Natural killer cell (primary cell): ENCODE measurements at regions not wholly inside any gene's neighbourhood (a gene's known extent, or its start where the extent isn't known, plus 50 kb on each side); places are given as distances from the start of the nearest gene placed in this dataset.
"Not testable (repeated sequence)": the region's sequence is repeated elsewhere in the genome, so short reads cannot be mapped to it uniquely, and the experiment has no call there.

Experiments
- ATAC-seq, 3 donors: fragments of 150-1000 bp in 2 of 3; fragments of 200-7000 bp in 1 of 3; cut with Tn5 transposase; 1 replicate in 1 of 3; 2 replicates in 2 of 3; pipeline ENCODE4 v1.10.0; 2021; ENCODE audit warnings: mild to moderate bottlenecking in 2 of 3, moderate library complexity in 2 of 3
- DNase-seq, 2 donors: peaks; one replicate each; pipeline versions ENCODE4 v3.0.0 to v3.0.0-alpha.2; 2013 to 2021; ENCODE audit warnings: mixed read lengths in 1 of 2
- H3K27ac ChIP-seq: one replicate; pipeline ENCODE4 v1.5.1; 2013; ENCODE audit warnings: mild to moderate bottlenecking, low read length
- H3K27me3 ChIP-seq: one replicate; pipeline ENCODE4 v1.6.1; 2013; ENCODE audit warnings: low read length; ENCODE audit not compliant: control insufficient read depth, insufficient read depth
- H3K36me3 ChIP-seq: one replicate; pipeline ENCODE4 v1.6.1; 2013; ENCODE audit warnings: low read length; ENCODE audit not compliant: control insufficient read depth, insufficient read depth
- H3K4me1 ChIP-seq: one replicate; pipeline ENCODE4 v1.6.1; 2013; ENCODE audit warnings: low read length; ENCODE audit not compliant: control insufficient read depth, insufficient read depth
- H3K4me3 ChIP-seq: one replicate; pipeline ENCODE4 v1.5.1; 2013; ENCODE audit warnings: low read length
- H3K9me3 ChIP-seq: one replicate; pipeline ENCODE4 v1.6.1; 2013; ENCODE audit warnings: low read length; ENCODE audit not compliant: control insufficient read depth, insufficient read depth
- H3K27ac Mint-ChIP-seq, 2 donors: one replicate each; pipeline ENCODE4 v1.8.0; 2022; ENCODE audit warnings: mild to moderate bottlenecking in 2 of 2, mixed read lengths in 2 of 2, moderate library complexity in 1 of 2
- H3K27me3 Mint-ChIP-seq, 2 donors: one replicate each; pipeline ENCODE4 v1.8.0; 2022; ENCODE audit warnings: low read depth in 2 of 2, mixed read lengths in 2 of 2
- H3K36me3 Mint-ChIP-seq: one replicate; pipeline ENCODE4 v1.8.0; 2022; ENCODE audit warnings: mixed read lengths
- H3K4me1 Mint-ChIP-seq, 2 donors: one replicate each; pipeline ENCODE4 v1.8.0; 2022; ENCODE audit warnings: mixed read lengths in 2 of 2
- H3K4me3 Mint-ChIP-seq: one replicate; pipeline ENCODE4 v1.8.0; 2022; ENCODE audit warnings: mild to moderate bottlenecking, moderate library complexity, mixed read lengths
- H3K9me3 Mint-ChIP-seq, 2 donors: one replicate each; pipeline ENCODE4 v1.8.0; 2022; ENCODE audit warnings: mixed read lengths in 2 of 2
- CTCF ChIP-seq: fragments of 200-600 bp; IDR thresholded peaks from one replicate; pipeline ENCODE4 v1.8.0; 2022; ENCODE audit warnings: antibody characterized with exemption
- WGBS: methylation state at CpG from one replicate; pipeline ENCODE4 v1.1.7; 2013; ENCODE audit warnings: missing lambda C conversion rate; ENCODE audit not compliant: insufficient coverage; 5-methylcytosine and 5-hydroxymethylcytosine counted together
- intact Hi-C: fragments of 100-400 bp; cut with micrococcal nuclease; formaldehyde crosslinking; loops from one replicate; pipeline ENCODE4 v1.14.2; 2022

GRCh38 chr5:6548756-6549285 lies 84.0 kb downstream of the NSUN2 start:
- no peaks in the 10 kb centered on the region for H3K36me3 ChIP-seq
- H3K27ac ChIP-seq: no peak overlapping the region
- H3K27me3 Mint-ChIP-seq: peaks cover 0 to 3% of the 10 kb centered on the region in 2 donors
- intact Hi-C loops: no loop called here
- H3K4me1 ChIP-seq: no peaks in the 10 kb centered on the region
- ATAC-seq (no peak), DNase-seq (no peak)
- H3K4me1 Mint-ChIP-seq: no peaks in the 10 kb centered on the region
- no peaks in the 10 kb centered on the region for H3K9me3 Mint-ChIP-seq
- TF ChIP-seq CTCF: no peak
- H3K9me3 ChIP-seq: no peaks in the 10 kb centered on the region
- no peak overlapping the region for H3K4me3 ChIP-seq
- no peaks in the 10 kb centered on the region for H3K27me3 ChIP-seq
- no peak overlapping the region for H3K4me3 Mint-ChIP-seq
- WGBS: 83% methylated on average over 9 of the region's 9 CpGs
- no peaks in the 10 kb centered on the region for H3K36me3 Mint-ChIP-seq
- H3K27ac Mint-ChIP-seq: no peak overlapping the region

GRCh38 chr5:6547926-6548519 lies 84.8 kb downstream of the NSUN2 start:
- H3K27ac ChIP-seq, H3K27me3 ChIP-seq, H3K27ac Mint-ChIP-seq, H3K9me3 ChIP-seq, intact Hi-C loops, H3K4me3 ChIP-seq, ATAC-seq, H3K9me3 Mint-ChIP-seq, H3K4me1 ChIP-seq, H3K36me3 ChIP-seq, H3K4me1 Mint-ChIP-seq, DNase-seq, H3K4me3 Mint-ChIP-seq, H3K36me3 Mint-ChIP-seq, H3K27me3 Mint-ChIP-seq: not testable (repeated sequence)
- WGBS: 74% methylated on average over 6 of the region's 7 CpGs

GRCh38 chr5:6547498-6547897 lies 85.3 kb downstream of the NSUN2 start:
- no peak for DNase-seq
- Mint-ChIP-seq H3K27ac (no peak overlapping the region), H3K27me3 (peaks cover 0 to 3% of the 10 kb centered on the region in 2 donors), H3K4me1 (no peaks in the 10 kb centered on the region), H3K9me3 (no peaks in the 10 kb centered on the region), H3K4me3 (no peak overlapping the region), H3K36me3 (no peaks in the 10 kb centered on the region)
- no peak overlapping the region for H3K27ac ChIP-seq
- H3K36me3 ChIP-seq: no peaks in the 10 kb centered on the region
- no peak overlapping the region for H3K4me3 ChIP-seq
- H3K4me1 ChIP-seq: no peaks in the 10 kb centered on the region
- no peaks in the 10 kb centered on the region for H3K27me3 ChIP-seq
- intact Hi-C loops: no loop called here
- no peak for ATAC-seq
- H3K9me3 ChIP-seq: no peaks in the 10 kb centered on the region
- 85% methylated on average over 5 of the region's 5 CpGs for WGBS
- TF ChIP-seq CTCF: no peak

GRCh38 chr5:6545770-6546690 lies 86.8 kb downstream of the NSUN2 start:
- no peaks in the 10 kb centered on the region for H3K36me3 Mint-ChIP-seq
- H3K4me1 Mint-ChIP-seq: no peaks in the 10 kb centered on the region
- no peaks in the 10 kb centered on the region for H3K36me3 ChIP-seq
- no peak overlapping the region for H3K4me3 Mint-ChIP-seq
- H3K4me1 ChIP-seq: no peaks in the 10 kb centered on the region
- intact Hi-C loops: no loop called here
- H3K27ac Mint-ChIP-seq: no peak overlapping the region
- DNase-seq: no peak
- H3K4me3 ChIP-seq: no peak overlapping the region
- no peak for TF ChIP-seq CTCF
- H3K27me3 ChIP-seq: no peaks in the 10 kb centered on the region
- WGBS: 74% methylated on average over 22 of the region's 24 CpGs
- no peak overlapping the region for H3K27ac ChIP-seq
- no peak for ATAC-seq
- H3K9me3 ChIP-seq: no peaks in the 10 kb centered on the region
- peaks cover 0 to 3% of the 10 kb centered on the region in 2 donors for H3K27me3 Mint-ChIP-seq
- H3K9me3 Mint-ChIP-seq: no peaks in the 10 kb centered on the region
